ENCODE measurements at regions not wholly inside any gene's neighbourhood (a gene's known extent, or its start where the extent isn't known, plus 50 kb on each side); places are given as distances from the start of the nearest gene placed in this dataset.
"Not testable (repeated sequence)": the region's sequence is repeated elsewhere in the genome, so short reads cannot be mapped to it uniquely, and the experiment has no call there.

GRCh38 chr10:65235846-65236245 is 1690.0 kb upstream of the LRRTM3 start:
- Mint-ChIP-seq H3K9me3 (peaks cover 7% of the 10 kb centered on the region), H3K27me3 (ENCODE audit: low read depth) (no peaks in the 10 kb centered on the region), H3K36me3 (ENCODE audit: insufficient read depth) (no peaks in the 10 kb centered on the region), H3K4me1 (ENCODE audit: low read depth) (no peaks in the 10 kb centered on the region), H3K4me3 (no peak overlapping the region)
- DNase-seq, result no peak
- no peak for ATAC-seq

DNA sequence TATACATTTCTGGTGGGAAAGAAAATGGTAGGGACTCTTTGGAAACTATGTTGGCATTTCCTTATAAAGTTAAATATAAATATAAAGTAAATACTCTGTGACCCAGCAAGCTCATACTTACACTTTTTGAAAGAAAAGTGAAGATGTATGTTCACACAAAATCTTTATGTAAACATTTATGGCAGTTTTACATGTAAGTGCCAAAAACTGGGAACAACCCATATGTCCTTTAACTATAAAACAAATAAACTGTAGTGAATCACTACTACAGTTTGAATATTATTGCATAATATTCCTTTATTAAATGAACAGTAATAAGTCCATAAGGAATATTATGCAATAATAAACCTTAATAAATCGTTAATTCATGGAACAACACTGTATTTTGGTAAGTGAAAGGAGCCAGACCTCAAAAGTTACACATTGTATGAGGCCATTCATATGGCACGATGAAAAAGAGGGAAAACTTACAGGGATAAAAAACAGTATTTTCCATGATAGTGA is 1660.3 kb upstream of the LRRTM3 start:
- no peak for ATAC-seq
- Mint-ChIP-seq H3K4me1 (ENCODE audit: low read depth) (no peaks in the 10 kb centered on the region), H3K27me3 (ENCODE audit: low read depth) (no peaks in the 10 kb centered on the region)

GRCh38 chr10:65269551-65269950 is 1656.3 kb upstream of the LRRTM3 start:
- not testable (repeated sequence) for H3K9me3 Mint-ChIP-seq; H3K4me1 Mint-ChIP-seq (ENCODE audit: low read depth); H3K4me3 Mint-ChIP-seq; ATAC-seq; H3K36me3 Mint-ChIP-seq (ENCODE audit: insufficient read depth); DNase-seq; H3K27me3 Mint-ChIP-seq (ENCODE audit: low read depth)

More for the DNA sequence above, 1660.3 kb upstream of the LRRTM3 start:
- no peak for DNase-seq
- H3K9me3 Mint-ChIP-seq, result peaks cover 8% of the 10 kb centered on the region
- H3K4me3 Mint-ChIP-seq, result no peak overlapping the region
- H3K36me3 Mint-ChIP-seq (ENCODE audit: insufficient read depth), result no peaks in the 10 kb centered on the region

- no peaks in the 10 kb centered on the region for H3K27me3 Mint-ChIP-seq (ENCODE audit: low read depth)
- no peaks in the 10 kb centered on the region for H3K4me1 Mint-ChIP-seq (ENCODE audit: low read depth)
- no peaks in the 10 kb centered on the region for H3K9me3 Mint-ChIP-seq
- no peaks in the 10 kb centered on the region for H3K36me3 Mint-ChIP-seq (ENCODE audit: insufficient read depth)
- H3K4me3 Mint-ChIP-seq, result no peak overlapping the region
- ATAC-seq (no peak), DNase-seq (no peak)
Observed at GRCh38 chr10:65270969-65271368, 1654.9 kb upstream of the LRRTM3 start.

DNA sequence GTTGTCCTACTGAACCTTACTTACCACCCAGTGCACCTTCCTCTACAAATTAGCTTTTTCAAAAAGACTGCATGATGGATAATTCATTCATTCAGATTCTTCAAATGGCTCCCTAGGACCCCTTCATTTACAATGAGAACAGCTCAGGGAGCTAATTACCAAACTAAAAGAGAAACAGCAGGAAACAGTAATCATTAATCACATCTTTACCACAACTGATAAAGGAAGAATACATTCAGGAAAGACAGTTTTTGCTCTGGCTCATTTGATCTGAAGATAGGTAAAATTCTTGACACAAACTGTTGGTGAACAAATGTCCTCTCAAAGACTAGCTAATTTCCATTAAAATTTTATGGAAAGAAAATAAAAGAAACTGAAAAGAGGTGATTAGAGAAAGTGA is 1652.7 kb upstream of the LRRTM3 start:
- no peak for DNase-seq
- no peak overlapping the region for H3K4me3 Mint-ChIP-seq
- H3K4me1 Mint-ChIP-seq (ENCODE audit: low read depth), result no peaks in the 10 kb centered on the region
- H3K27me3 Mint-ChIP-seq (ENCODE audit: low read depth), result no peaks in the 10 kb centered on the region
- no peak for ATAC-seq
- no peaks in the 10 kb centered on the region for H3K36me3 Mint-ChIP-seq (ENCODE audit: insufficient read depth)
- H3K9me3 Mint-ChIP-seq, result no peaks in the 10 kb centered on the region

DNA sequence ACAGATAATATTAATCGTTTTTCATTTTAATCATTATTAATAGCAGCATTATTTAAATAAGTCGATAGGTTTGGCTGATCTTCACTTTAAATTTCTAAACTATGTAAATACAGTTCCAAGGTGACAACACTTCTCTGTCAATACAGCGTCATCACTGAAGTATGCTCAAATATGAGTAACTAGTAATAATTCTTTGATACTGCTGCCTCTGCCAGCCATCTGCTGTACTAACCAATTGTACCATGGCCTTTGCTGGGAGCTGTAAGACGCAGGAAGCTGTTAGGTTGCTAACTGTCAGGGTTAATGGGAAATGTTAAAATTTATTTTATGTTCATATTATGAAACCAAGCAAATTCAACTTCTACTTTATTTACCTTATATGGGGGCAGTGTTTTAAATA is 1650.5 kb upstream of the LRRTM3 start:
- Mint-ChIP-seq H3K4me3 (no peak overlapping the region), H3K9me3 (peaks cover 8% of the 10 kb centered on the region), H3K36me3 (ENCODE audit: insufficient read depth) (no peaks in the 10 kb centered on the region), H3K4me1 (ENCODE audit: low read depth) (no peaks in the 10 kb centered on the region), H3K27me3 (ENCODE audit: low read depth) (no peaks in the 10 kb centered on the region)
- ATAC-seq (no peak), DNase-seq (no peak)

- H3K9me3 Mint-ChIP-seq, result peaks cover 19% of the 10 kb centered on the region
- H3K36me3 Mint-ChIP-seq (ENCODE audit: insufficient read depth), result no peaks in the 10 kb centered on the region
- ATAC-seq (no peak), DNase-seq (no peak)
- no peaks in the 10 kb centered on the region for H3K4me1 Mint-ChIP-seq (ENCODE audit: low read depth)
- H3K4me3 Mint-ChIP-seq, result no peak overlapping the region
- H3K27me3 Mint-ChIP-seq (ENCODE audit: low read depth), result no peaks in the 10 kb centered on the region
Observed at GRCh38 chr10:65284495-65285041, 1641.3 kb upstream of the LRRTM3 start.

GRCh38 chr10:65285726-65286125 is 1640.1 kb upstream of the LRRTM3 start:
- not testable (repeated sequence) for H3K4me3 Mint-ChIP-seq; H3K27me3 Mint-ChIP-seq (ENCODE audit: low read depth); H3K36me3 Mint-ChIP-seq (ENCODE audit: insufficient read depth); DNase-seq; ATAC-seq; H3K4me1 Mint-ChIP-seq (ENCODE audit: low read depth)
- H3K9me3 Mint-ChIP-seq, result peaks cover 17% of the 10 kb centered on the region

DNA sequence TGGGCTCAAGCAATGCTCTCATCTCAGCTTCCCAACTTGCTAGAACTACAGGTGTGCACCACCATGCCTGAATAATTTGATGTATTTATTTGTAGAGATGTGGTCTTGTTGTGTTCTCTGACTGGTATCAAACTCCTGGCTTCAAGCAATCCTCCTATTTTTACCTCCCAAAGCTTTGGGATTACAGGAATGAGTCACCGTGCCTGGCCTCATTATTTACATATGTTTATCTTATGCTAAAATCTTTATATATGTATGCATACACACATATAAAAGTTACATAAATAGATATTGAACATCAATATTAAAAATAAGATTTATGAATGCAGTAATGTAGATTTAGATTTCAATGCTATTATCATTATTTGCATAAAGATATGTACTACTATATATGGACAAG is 1634.5 kb upstream of the LRRTM3 start:
- no peaks in the 10 kb centered on the region for H3K27me3 Mint-ChIP-seq (ENCODE audit: low read depth)
- peaks cover 8% of the 10 kb centered on the region for H3K9me3 Mint-ChIP-seq
- H3K36me3 Mint-ChIP-seq (ENCODE audit: insufficient read depth), result no peaks in the 10 kb centered on the region
- DNase-seq (no peak), ATAC-seq (no peak)
- H3K4me3 Mint-ChIP-seq, result no peak overlapping the region
- no peaks in the 10 kb centered on the region for H3K4me1 Mint-ChIP-seq (ENCODE audit: low read depth)

DNA sequence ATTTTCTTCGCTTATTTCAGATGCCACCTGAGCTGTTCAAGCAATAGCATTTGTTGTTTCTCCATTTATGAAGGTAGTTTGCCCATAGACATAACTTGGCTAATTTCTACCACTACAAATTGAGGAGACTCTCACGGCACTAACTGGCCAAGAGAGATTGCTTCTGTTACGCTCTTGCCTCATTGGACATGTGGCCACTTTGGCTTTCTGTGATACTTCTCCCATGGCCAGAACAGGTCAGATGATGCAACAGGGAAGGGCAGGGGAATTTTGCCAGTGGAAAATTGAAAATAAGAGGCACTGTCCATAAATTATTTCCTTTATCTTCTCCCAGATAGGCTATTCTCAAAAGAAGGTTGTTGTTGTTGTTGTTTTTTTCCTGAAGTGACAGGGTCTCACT is 1633.3 kb upstream of the LRRTM3 start:
- DNase-seq (no peak), ATAC-seq (no peak)
- no peaks in the 10 kb centered on the region for H3K36me3 Mint-ChIP-seq (ENCODE audit: insufficient read depth)
- no peaks in the 10 kb centered on the region for H3K4me1 Mint-ChIP-seq (ENCODE audit: low read depth)
- peaks cover 7% of the 10 kb centered on the region for H3K9me3 Mint-ChIP-seq
- no peak overlapping the region for H3K4me3 Mint-ChIP-seq
- H3K27me3 Mint-ChIP-seq (ENCODE audit: low read depth), result no peaks in the 10 kb centered on the region

DNA sequence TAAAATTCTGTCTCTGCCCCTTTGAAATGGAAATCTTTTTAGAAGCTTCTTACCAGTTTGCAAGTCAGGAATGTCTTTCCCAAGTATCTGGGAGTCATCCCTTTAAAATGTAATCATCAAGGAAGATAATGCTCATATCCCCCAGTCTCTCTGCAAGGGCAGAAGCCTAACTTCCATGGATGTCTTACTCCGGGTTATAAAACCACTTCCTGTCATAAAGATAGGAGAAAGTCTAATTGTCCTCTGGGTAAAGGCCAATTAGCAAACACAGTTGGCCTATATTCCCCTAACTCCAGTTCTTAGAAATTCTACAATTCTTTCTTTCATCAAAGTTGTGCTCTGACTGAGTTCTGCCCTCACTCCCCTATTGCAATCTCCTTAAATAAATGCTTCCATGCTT is 1631.5 kb upstream of the LRRTM3 start:
- no peak overlapping the region for H3K4me3 Mint-ChIP-seq
- peaks cover 7% of the 10 kb centered on the region for H3K9me3 Mint-ChIP-seq
- no peaks in the 10 kb centered on the region for H3K4me1 Mint-ChIP-seq (ENCODE audit: low read depth)
- no peaks in the 10 kb centered on the region for H3K36me3 Mint-ChIP-seq (ENCODE audit: insufficient read depth)
- DNase-seq (no peak), ATAC-seq (no peak)
- no peaks in the 10 kb centered on the region for H3K27me3 Mint-ChIP-seq (ENCODE audit: low read depth)

- no peak for ATAC-seq
Observed at GRCh38 chr10:65301181-65301580, 1624.7 kb upstream of the LRRTM3 start.

GRCh38 chr10:65306201-65306600 is 1619.6 kb upstream of the LRRTM3 start:
- Mint-ChIP-seq H3K9me3 (no peaks in the 10 kb centered on the region), H3K27me3 (ENCODE audit: low read depth) (no peaks in the 10 kb centered on the region), H3K36me3 (ENCODE audit: insufficient read depth) (no peaks in the 10 kb centered on the region), H3K4me3 (no peak overlapping the region), H3K4me1 (ENCODE audit: low read depth) (no peaks in the 10 kb centered on the region)
- DNase-seq (no peak), ATAC-seq (no peak)

More at GRCh38 chr10:65301181-65301580, 1624.7 kb upstream of the LRRTM3 start:
- no peaks in the 10 kb centered on the region for H3K27me3 Mint-ChIP-seq (ENCODE audit: low read depth)
- no peak overlapping the region for H3K4me3 Mint-ChIP-seq
- H3K36me3 Mint-ChIP-seq (ENCODE audit: insufficient read depth), result no peaks in the 10 kb centered on the region
- no peak for DNase-seq
- no peaks in the 10 kb centered on the region for H3K4me1 Mint-ChIP-seq (ENCODE audit: low read depth)
- peaks cover 4% of the 10 kb centered on the region for H3K9me3 Mint-ChIP-seq

GRCh38 chr10:65312876-65313275 is 1613.0 kb upstream of the LRRTM3 start:
- DNase-seq (no peak), ATAC-seq (no peak)
- Mint-ChIP-seq H3K9me3 (no peaks in the 10 kb centered on the region), H3K4me3 (no peak overlapping the region), H3K27me3 (ENCODE audit: low read depth) (no peaks in the 10 kb centered on the region), H3K4me1 (ENCODE audit: low read depth) (no peaks in the 10 kb centered on the region), H3K36me3 (ENCODE audit: insufficient read depth) (no peaks in the 10 kb centered on the region)

DNA sequence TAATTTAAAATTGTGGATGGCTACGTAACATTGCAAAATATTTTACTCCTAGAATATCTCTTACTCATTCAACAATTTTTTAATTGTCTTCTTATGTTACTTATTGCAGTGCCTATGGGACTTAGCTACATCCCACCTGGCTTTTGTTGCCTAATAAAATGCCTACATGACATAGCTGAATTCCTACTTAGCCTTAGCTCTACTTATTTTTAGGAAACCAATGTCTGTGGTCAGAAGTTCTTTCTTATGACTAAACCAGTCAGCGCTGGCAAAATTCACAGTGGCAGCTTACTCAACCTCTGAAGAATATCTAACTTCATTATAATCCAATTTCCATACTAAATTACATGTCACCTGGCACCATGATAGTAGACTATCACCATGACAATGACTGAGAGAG is 1612.4 kb upstream of the LRRTM3 start:
- no peaks in the 10 kb centered on the region for H3K9me3 Mint-ChIP-seq
- H3K27me3 Mint-ChIP-seq (ENCODE audit: low read depth), result no peaks in the 10 kb centered on the region
- no peaks in the 10 kb centered on the region for H3K36me3 Mint-ChIP-seq (ENCODE audit: insufficient read depth)
- no peak overlapping the region for H3K4me3 Mint-ChIP-seq
- ATAC-seq, result no peak
- no peak for DNase-seq
- no peaks in the 10 kb centered on the region for H3K4me1 Mint-ChIP-seq (ENCODE audit: low read depth)

DNA sequence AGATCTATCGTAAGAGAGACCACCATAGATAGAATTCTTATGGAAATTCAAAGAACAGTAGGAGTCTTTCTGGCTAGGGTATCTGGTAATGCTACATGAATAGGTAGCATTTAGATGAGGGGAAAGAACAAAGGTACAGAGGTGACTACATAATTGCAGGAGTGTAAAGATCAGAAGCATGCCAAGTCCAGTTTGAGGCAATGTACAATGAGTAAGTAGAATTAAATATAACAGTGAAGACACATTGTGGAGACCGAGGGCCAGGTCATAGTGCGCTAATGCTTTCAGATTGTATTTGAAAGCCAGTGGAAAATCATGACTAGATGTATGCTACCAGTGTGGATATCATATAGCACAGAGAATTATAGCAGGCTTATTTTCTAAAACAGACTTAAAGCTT is 1611.6 kb upstream of the LRRTM3 start:
- H3K36me3 Mint-ChIP-seq (ENCODE audit: insufficient read depth), result no peaks in the 10 kb centered on the region
- H3K27me3 Mint-ChIP-seq (ENCODE audit: low read depth), result no peaks in the 10 kb centered on the region
- H3K4me1 Mint-ChIP-seq (ENCODE audit: low read depth), result no peaks in the 10 kb centered on the region
- ATAC-seq (no peak), DNase-seq (no peak)
- no peaks in the 10 kb centered on the region for H3K9me3 Mint-ChIP-seq
- no peak overlapping the region for H3K4me3 Mint-ChIP-seq

Measured in activated T-cell treated with anti-CD3 and anti-CD28 coated beads, Interleukin-2, amount 50 U/mL, for 4 hours (primary cell).